ENCODE measurements at regions not wholly inside any gene's neighbourhood (a gene's known extent, or its start where the extent isn't known, plus 50 kb on each side); places are given as distances from the start of the nearest gene placed in this dataset.

DNA sequence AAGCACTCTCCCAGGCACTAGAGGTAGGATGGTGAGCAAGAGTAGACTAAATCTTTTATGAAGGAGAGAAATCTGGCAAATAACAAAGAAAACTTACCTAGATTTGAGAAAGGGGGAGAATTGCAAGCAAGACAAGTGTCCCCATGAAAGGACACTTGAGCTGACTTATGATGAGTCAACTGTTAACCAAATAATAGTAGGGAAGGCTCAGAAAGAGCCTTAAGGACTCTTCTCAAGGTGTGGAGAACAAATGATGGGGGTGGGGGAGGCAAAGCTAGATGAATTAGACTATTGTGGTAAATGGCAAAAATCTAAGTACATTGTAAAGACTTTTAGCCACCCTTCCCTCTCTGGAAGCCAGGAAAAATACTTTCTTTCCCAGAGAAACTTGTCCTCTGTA, 77.6 kb upstream of the RASA1 start:
- Histone ChIP-seq H3K27me3 (ENCODE audit: insufficient read depth) (no peaks in the 10 kb centered on the region), H4K20me1 (replicated peaks; ENCODE audit: insufficient read depth) (no peaks in the 10 kb centered on the region), H3K4me1 (ENCODE audit: insufficient read depth) (no peaks in the 10 kb centered on the region), H3K9me2 (ENCODE audit: insufficient read depth) (no peaks in the 10 kb centered on the region), H3F3A (replicated peaks; ENCODE audit: low read depth) (no peaks in the 10 kb centered on the region), H3K79me2 (replicated peaks; ENCODE audit: insufficient read depth) (no peaks in the 10 kb centered on the region), H3K27ac (ENCODE audit: low read depth) (no peak overlapping the region), H3K4me3 (no peak overlapping the region), H2AFZ (no peak overlapping the region; the same call in 1 of the 2 replicates), H3K36me3 (ENCODE audit: insufficient read depth) (no peaks in the 10 kb centered on the region), H3K4me2 (no peak overlapping the region)
- TF ChIP-seq ZNF114 (CRISPR knock-in tag; IDR thresholded peaks at IDR 0.05) = no peak
- TF ChIP-seq NANOG (IDR thresholded peaks at IDR 0.05; ENCODE audit: borderline replicate concordance) = no peak
- TF ChIP-seq CTCF (conservative IDR thresholded peaks at IDR 0.05; ENCODE audit: low read depth in 2 of 2) = no peak
- no peak for TF ChIP-seq EZH2 (IDR thresholded peaks at IDR 0.05; ENCODE audit: low read depth, unreplicated experiment)
- TF ChIP-seq, protein P1, sequence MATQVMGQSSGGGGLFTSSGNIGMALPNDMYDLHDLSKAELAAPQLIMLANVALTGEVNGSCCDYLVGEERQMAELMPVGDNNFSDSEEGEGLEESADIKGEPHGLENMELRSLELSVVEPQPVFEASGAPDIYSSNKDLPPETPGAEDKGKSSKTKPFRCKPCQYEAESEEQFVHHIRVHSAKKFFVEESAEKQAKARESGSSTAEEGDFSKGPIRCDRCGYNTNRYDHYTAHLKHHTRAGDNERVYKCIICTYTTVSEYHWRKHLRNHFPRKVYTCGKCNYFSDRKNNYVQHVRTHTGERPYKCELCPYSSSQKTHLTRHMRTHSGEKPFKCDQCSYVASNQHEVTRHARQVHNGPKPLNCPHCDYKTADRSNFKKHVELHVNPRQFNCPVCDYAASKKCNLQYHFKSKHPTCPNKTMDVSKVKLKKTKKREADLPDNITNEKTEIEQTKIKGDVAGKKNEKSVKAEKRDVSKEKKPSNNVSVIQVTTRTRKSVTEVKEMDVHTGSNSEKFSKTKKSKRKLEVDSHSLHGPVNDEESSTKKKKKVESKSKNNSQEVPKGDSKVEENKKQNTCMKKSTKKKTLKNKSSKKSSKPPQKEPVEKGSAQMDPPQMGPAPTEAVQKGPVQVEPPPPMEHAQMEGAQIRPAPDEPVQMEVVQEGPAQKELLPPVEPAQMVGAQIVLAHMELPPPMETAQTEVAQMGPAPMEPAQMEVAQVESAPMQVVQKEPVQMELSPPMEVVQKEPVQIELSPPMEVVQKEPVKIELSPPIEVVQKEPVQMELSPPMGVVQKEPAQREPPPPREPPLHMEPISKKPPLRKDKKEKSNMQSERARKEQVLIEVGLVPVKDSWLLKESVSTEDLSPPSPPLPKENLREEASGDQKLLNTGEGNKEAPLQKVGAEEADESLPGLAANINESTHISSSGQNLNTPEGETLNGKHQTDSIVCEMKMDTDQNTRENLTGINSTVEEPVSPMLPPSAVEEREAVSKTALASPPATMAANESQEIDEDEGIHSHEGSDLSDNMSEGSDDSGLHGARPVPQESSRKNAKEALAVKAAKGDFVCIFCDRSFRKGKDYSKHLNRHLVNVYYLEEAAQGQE (IDR thresholded peaks at IDR 0.05; ENCODE audit: unreplicated experiment) = no peak
- no peak for TF ChIP-seq ETS1 (IDR thresholded peaks at IDR 0.05)
- TF ChIP-seq POLR2AphosphoS5 (IDR thresholded peaks at IDR 0.05; ENCODE audit: low read depth) = no peak
- no peak for TF ChIP-seq JUNB (IDR thresholded peaks at IDR 0.05; ENCODE audit: unreplicated experiment)
- no peak for TF ChIP-seq CREB1 (CRISPR knock-in tag; IDR thresholded peaks at IDR 0.05; ENCODE audit: low read depth)
- no peak for TF ChIP-seq STAT1 (IDR thresholded peaks at IDR 0.05; ENCODE audit: unreplicated experiment)
- TF ChIP-seq ZNF331 (CRISPR knock-in tag; IDR thresholded peaks at IDR 0.05; ENCODE audit: low read depth) = no peak
- no peak for TF ChIP-seq EZH2phosphoT487 (IDR thresholded peaks at IDR 0.05; ENCODE audit: unreplicated experiment)
- TF ChIP-seq, protein P2, sequence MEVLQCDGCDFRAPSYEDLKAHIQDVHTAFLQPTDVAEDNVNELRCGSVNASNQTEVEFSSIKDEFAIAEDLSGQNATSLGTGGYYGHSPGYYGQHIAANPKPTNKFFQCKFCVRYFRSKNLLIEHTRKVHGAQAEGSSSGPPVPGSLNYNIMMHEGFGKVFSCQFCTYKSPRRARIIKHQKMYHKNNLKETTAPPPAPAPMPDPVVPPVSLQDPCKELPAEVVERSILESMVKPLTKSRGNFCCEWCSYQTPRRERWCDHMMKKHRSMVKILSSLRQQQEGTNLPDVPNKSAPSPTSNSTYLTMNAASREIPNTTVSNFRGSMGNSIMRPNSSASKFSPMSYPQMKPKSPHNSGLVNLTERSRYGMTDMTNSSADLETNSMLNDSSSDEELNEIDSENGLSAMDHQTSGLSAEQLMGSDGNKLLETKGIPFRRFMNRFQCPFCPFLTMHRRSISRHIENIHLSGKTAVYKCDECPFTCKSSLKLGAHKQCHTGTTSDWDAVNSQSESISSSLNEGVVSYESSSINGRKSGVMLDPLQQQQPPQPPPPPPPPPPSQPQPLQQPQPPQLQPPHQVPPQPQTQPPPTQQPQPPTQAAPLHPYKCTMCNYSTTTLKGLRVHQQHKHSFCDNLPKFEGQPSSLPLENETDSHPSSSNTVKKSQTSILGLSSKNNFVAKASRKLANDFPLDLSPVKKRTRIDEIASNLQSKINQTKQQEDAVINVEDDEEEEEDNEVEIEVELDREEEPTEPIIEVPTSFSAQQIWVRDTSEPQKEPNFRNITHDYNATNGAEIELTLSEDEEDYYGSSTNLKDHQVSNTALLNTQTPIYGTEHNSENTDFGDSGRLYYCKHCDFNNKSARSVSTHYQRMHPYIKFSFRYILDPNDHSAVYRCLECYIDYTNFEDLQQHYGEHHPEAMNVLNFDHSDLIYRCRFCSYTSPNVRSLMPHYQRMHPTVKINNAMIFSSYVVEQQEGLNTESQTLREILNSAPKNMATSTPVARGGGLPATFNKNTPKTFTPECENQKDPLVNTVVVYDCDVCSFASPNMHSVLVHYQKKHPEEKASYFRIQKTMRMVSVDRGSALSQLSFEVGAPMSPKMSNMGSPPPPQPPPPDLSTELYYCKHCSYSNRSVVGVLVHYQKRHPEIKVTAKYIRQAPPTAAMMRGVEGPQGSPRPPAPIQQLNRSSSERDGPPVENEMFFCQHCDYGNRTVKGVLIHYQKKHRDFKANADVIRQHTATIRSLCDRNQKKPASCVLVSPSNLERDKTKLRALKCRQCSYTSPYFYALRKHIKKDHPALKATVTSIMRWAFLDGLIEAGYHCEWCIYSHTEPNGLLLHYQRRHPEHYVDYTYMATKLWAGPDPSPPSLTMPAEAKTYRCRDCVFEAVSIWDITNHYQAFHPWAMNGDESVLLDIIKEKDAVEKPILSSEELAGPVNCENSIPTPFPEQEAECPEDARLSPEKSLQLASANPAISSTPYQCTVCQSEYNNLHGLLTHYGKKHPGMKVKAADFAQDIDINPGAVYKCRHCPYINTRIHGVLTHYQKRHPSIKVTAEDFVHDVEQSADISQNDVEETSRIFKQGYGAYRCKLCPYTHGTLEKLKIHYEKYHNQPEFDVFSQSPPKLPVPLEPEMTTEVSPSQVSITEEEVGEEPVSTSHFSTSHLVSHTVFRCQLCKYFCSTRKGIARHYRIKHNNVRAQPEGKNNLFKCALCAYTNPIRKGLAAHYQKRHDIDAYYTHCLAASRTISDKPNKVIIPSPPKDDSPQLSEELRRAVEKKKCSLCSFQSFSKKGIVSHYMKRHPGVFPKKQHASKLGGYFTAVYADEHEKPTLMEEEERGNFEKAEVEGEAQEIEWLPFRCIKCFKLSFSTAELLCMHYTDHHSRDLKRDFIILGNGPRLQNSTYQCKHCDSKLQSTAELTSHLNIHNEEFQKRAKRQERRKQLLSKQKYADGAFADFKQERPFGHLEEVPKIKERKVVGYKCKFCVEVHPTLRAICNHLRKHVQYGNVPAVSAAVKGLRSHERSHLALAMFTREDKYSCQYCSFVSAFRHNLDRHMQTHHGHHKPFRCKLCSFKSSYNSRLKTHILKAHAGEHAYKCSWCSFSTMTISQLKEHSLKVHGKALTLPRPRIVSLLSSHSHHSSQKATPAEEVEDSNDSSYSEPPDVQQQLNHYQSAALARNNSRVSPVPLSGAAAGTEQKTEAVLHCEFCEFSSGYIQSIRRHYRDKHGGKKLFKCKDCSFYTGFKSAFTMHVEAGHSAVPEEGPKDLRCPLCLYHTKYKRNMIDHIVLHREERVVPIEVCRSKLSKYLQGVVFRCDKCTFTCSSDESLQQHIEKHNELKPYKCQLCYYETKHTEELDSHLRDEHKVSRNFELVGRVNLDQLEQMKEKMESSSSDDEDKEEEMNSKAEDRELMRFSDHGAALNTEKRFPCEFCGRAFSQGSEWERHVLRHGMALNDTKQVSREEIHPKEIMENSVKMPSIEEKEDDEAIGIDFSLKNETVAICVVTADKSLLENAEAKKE (CRISPR knock-in tag; IDR thresholded peaks at IDR 0.05) = no peak
- Mint-ChIP-seq H3K4me3 (no peak overlapping the region), H3K27ac (no peak overlapping the region), H3K36me3 (ENCODE audit: low read depth) (no peaks in the 10 kb centered on the region), H3K9me3 (no peaks in the 10 kb centered on the region), H3K4me1 (no peaks in the 10 kb centered on the region), H3K27me3 (ENCODE audit: insufficient read depth, low read depth, poor library complexity) (peaks cover 2% of the 10 kb centered on the region)
- no peak for DNase-seq (ENCODE audit: low spot score)
- ATAC-seq = no peak

All from GM23338 (cell line).